PC-9 (cell line): ENCODE measurements at regions not wholly inside any gene's neighbourhood (a gene's known extent, or its start where the extent isn't known, plus 50 kb on each side); places are given as distances from the start of the nearest gene placed in this dataset.

Experiments
- CTCF ChIP-seq: fragments of 200-600 bp; sonication (generic); conservative IDR thresholded peaks from 2 replicates; pipeline ENCODE4 v1.6.1; 2017; ENCODE audit warnings: mixed run types, antibody characterized with exemption, mild to moderate bottlenecking, moderate library complexity
- EZH2 ChIP-seq: fragments of 200-600 bp; sonication (generic); IDR thresholded peaks from 2 replicates; pipeline ENCODE4 v1.8.0; 2017; ENCODE audit warnings: antibody characterized with exemption, low read depth

- TF ChIP-seq CTCF (no peak), EZH2 (no peak)
Measured at GRCh38 chr19:31055454-31055853, 293.8 kb downstream of the TSHZ3 start.
